H1 (cell line): ENCODE measurements at regions not wholly inside any gene's neighbourhood (a gene's known extent, or its start where the extent isn't known, plus 50 kb on each side); places are given as distances from the start of the nearest gene placed in this dataset.

Experiments used
- CTCF ChIA-PET: fragments of 300-600 bp; sonication (Branson Sonifier 250); formaldehyde crosslinking; loops from one replicate; lab custom pipeline; 2021; ENCODE audit not compliant: partially characterized antibody; lab: Charles Lee
- POLR2A ChIA-PET: fragments of 300-600 bp; sonication (Branson Sonifier 250); formaldehyde crosslinking; loops from one replicate; lab custom pipeline; 2021; ENCODE audit warnings: inconsistent platforms; ENCODE audit not compliant: partially characterized antibody; lab: Charles Lee
- DNase-seq, 2 experiments: peaks; one replicate each; pipeline versions ENCODE4 v3.0.0 to v3.0.0-alpha.2; 2010 to 2022; ENCODE audit warnings: low spot score in 2 of 2, low read depth in 1 of 2, mixed read lengths in 1 of 2
- FAIRE-seq: peaks from 2 replicates; lab custom pipeline; 2011; peaks lifted over from hg19 to GRCh38; lab: Jason Lieb, UNC
- H2AFZ ChIP-seq: 2 replicates; pipeline ENCODE4 v1.8.1; 2012; ENCODE audit warnings: low read length, inconsistent platforms
- H2AK5ac ChIP-seq: 2 replicates; pipeline ENCODE4 v1.6.1; 2013; ENCODE audit warnings: low read depth, low read length
- H2BK120ac ChIP-seq: replicated peaks from 2 replicates; pipeline ENCODE3; 2013; ENCODE audit warnings: low read depth, low read length, inconsistent platforms
- H2BK12ac ChIP-seq: 2 replicates; pipeline ENCODE4 v1.6.1; 2013; ENCODE audit warnings: low read depth, low read length
- H2BK15ac ChIP-seq: 2 replicates; pipeline ENCODE4 v1.6.1; 2013; ENCODE audit warnings: low read length
- H2BK20ac ChIP-seq: 2 replicates; pipeline ENCODE4 v1.6.1; 2013; ENCODE audit warnings: low read length
- H2BK5ac ChIP-seq: 2 replicates; pipeline ENCODE4 v1.6.1; 2013; ENCODE audit warnings: low read depth, low read length
- H3K14ac ChIP-seq: 2 replicates; pipeline ENCODE4 v1.6.1; 2013; ENCODE audit warnings: inconsistent platforms; ENCODE audit not compliant: insufficient read length
- H3K18ac ChIP-seq: 2 replicates; pipeline ENCODE4 v1.6.1; 2013; ENCODE audit warnings: low read length; ENCODE audit errors: extremely low read depth
- H3K23ac ChIP-seq: 2 replicates; pipeline ENCODE4 v1.6.1; 2013; ENCODE audit warnings: inconsistent platforms; ENCODE audit not compliant: insufficient read length
- H3K23me2 ChIP-seq: 2 replicates; pipeline ENCODE4 v1.6.1; 2013; ENCODE audit warnings: low read depth, low read length
- H3K27ac ChIP-seq: 2 replicates; pipeline ENCODE4 v1.6.1; 2011; ENCODE audit warnings: low read depth, low read length, inconsistent platforms
- H3K27me3 ChIP-seq, 4 experiments: replicated peaks in 1 of 4; 1 replicate in 1 of 4; 2 replicates in 3 of 4; pipeline versions ENCODE4 v1.6.1 to v1.8.1; 2011 to 2013; ENCODE audit warnings: low read length in 3 of 4, mild to moderate bottlenecking in 3 of 4, inconsistent platforms in 2 of 4, mixed read lengths in 2 of 4, moderate library complexity in 1 of 4; ENCODE audit not compliant: control insufficient read depth in 3 of 4, insufficient read depth in 3 of 4; ENCODE audit errors: extremely low read depth in 1 of 4
- H3K36me3 ChIP-seq, 4 experiments: 2 replicates each; pipeline versions ENCODE4 v1.6.1 to v1.8.1; 2011 to 2013; ENCODE audit warnings: mild to moderate bottlenecking in 4 of 4, low read length in 3 of 4, moderate library complexity in 2 of 4, control low read depth in 1 of 4, inconsistent platforms in 1 of 4; ENCODE audit not compliant: insufficient read depth in 4 of 4, control insufficient read depth in 2 of 4
- H3K4ac ChIP-seq: replicated peaks from 2 replicates; pipeline ENCODE3; 2013; ENCODE audit warnings: low read length, low read depth, mixed read lengths, inconsistent platforms; ENCODE audit not compliant: insufficient read length
- H3K4me1 ChIP-seq, 4 experiments: replicated peaks in 1 of 4; 1 replicate in 1 of 4; 2 replicates in 3 of 4; pipeline versions ENCODE4 v1.6.1 to v1.8.1; 2011 to 2013; ENCODE audit warnings: low read length in 3 of 4, inconsistent platforms in 2 of 4, mixed read lengths in 1 of 4; ENCODE audit not compliant: insufficient read depth in 4 of 4, control insufficient read depth in 3 of 4
- H3K4me2 ChIP-seq, 2 experiments: 2 replicates each; pipeline versions ENCODE4 v1.6.1 to v1.8.1; 2011 to 2013; ENCODE audit warnings: low read depth in 2 of 2, low read length in 2 of 2, control low read depth in 1 of 2, inconsistent platforms in 1 of 2, mild to moderate bottlenecking in 1 of 2; ENCODE audit not compliant: insufficient read depth in 1 of 2
- H3K4me3 ChIP-seq, 4 experiments: fragments of 200-600, 300-600 bp in 1 of 4; sonication (generic), shearing (Covaris generic), sonication (Bioruptor Twin) in 1 of 4; 2 replicates each; pipeline versions ENCODE4 v1.5.1 to v1.8.1; 2011 to 2016; ENCODE audit warnings: low read length in 4 of 4, low read depth in 3 of 4, control low read depth in 2 of 4, inconsistent platforms in 2 of 4, mild to moderate bottlenecking in 2 of 4, mixed read lengths in 1 of 4, moderate library complexity in 1 of 4; ENCODE audit not compliant: insufficient read depth in 2 of 4; ENCODE audit errors: extremely low read depth in 1 of 4
- H3K56ac ChIP-seq: replicated peaks from 2 replicates; pipeline ENCODE3; 2013; ENCODE audit warnings: low read depth, mild to moderate bottlenecking, mixed read lengths, low read length, inconsistent platforms; ENCODE audit not compliant: insufficient read length
- H3K79me1 ChIP-seq: 2 replicates; pipeline ENCODE4 v1.6.1; 2013; ENCODE audit warnings: low read depth, low read length, control low read depth
- H3K79me2 ChIP-seq, 2 experiments: 2 replicates each; pipeline versions ENCODE4 v1.6.1 to v1.8.1; 2012 to 2013; ENCODE audit warnings: low read length in 2 of 2, mild to moderate bottlenecking in 2 of 2, inconsistent platforms in 1 of 2; ENCODE audit not compliant: insufficient read depth in 2 of 2, control insufficient read depth in 1 of 2
- H3K9ac ChIP-seq, 4 experiments: replicated peaks in 1 of 4; 1 replicate in 1 of 4; 2 replicates in 3 of 4; pipeline versions ENCODE4 v1.6.1 to v1.8.1; 2011 to 2013; ENCODE audit warnings: low read depth in 3 of 4, low read length in 3 of 4, control low read depth in 2 of 4, mild to moderate bottlenecking in 2 of 4, moderate library complexity in 2 of 4, inconsistent platforms in 1 of 4; ENCODE audit errors: extremely low read depth in 1 of 4
- H3K9me3 ChIP-seq, 2 experiments: 2 replicates each; pipeline versions ENCODE4 v1.6.1 to v1.8.1; 2012 to 2013; ENCODE audit warnings: mild to moderate bottlenecking in 2 of 2, moderate library complexity in 2 of 2, control low read depth in 1 of 2, inconsistent platforms in 1 of 2, low read depth in 1 of 2, low read length in 1 of 2, mixed read lengths in 1 of 2; ENCODE audit not compliant: insufficient read depth in 2 of 2
- H4K20me1 ChIP-seq, 2 experiments: replicated peaks in 1 of 2; 2 replicates each; pipeline versions ENCODE3 to v1.8.1; 2011 to 2013; ENCODE audit warnings: inconsistent platforms in 2 of 2, low read length in 2 of 2, mild to moderate bottlenecking in 1 of 2; ENCODE audit not compliant: insufficient read depth in 2 of 2, control insufficient read depth in 1 of 2
- H4K5ac ChIP-seq: 2 replicates; pipeline ENCODE4 v1.6.1; 2013; ENCODE audit warnings: low read length, low read depth, mixed read lengths, inconsistent platforms; ENCODE audit not compliant: insufficient read length
- H4K8ac ChIP-seq: 2 replicates; pipeline ENCODE4 v1.8.0; 2013; ENCODE audit warnings: mild to moderate bottlenecking, moderate library complexity, low read length, inconsistent platforms; ENCODE audit not compliant: insufficient read depth; ENCODE audit errors: extremely low read depth
- H4K91ac ChIP-seq: replicated peaks from 2 replicates; pipeline ENCODE3; 2013; ENCODE audit warnings: low read length, mixed read lengths, inconsistent platforms; ENCODE audit not compliant: insufficient read length
- CBX5 ChIP-seq: fragments of 300-800, 300-1000 bp; sonication (generic); IDR thresholded peaks from 2 replicates; pipeline ENCODE4 v1.7.1; 2016; ENCODE audit warnings: antibody characterized with exemption, low read length, low read depth
- FOSL1 ChIP-seq: IDR thresholded peaks from 2 replicates; pipeline ENCODE4 v1.6.1; 2011; ENCODE audit warnings: mild to moderate bottlenecking, low read depth, low read length, moderate library complexity; ENCODE audit not compliant: insufficient read depth
- HDAC2 ChIP-seq, 2 experiments: fragments of 300-600 bp in 1 of 2; sonication (generic) in 1 of 2; IDR thresholded peaks; 2 replicates each; pipeline ENCODE4 v1.6.1; 2011 to 2012; ENCODE audit warnings: low read depth in 2 of 2, low read length in 2 of 2, mild to moderate bottlenecking in 2 of 2, moderate library complexity in 2 of 2, borderline replicate concordance in 1 of 2, inconsistent platforms in 1 of 2
- NANOG ChIP-seq: IDR thresholded peaks from 2 replicates; pipeline ENCODE4 v1.6.1; 2011; ENCODE audit warnings: low read length, low read depth, mild to moderate bottlenecking, inconsistent platforms; ENCODE audit not compliant: insufficient read depth, poor library complexity, severe bottlenecking
- POLR2A ChIP-seq, 2 experiments: IDR thresholded peaks; 1 replicate in 1 of 2; 2 replicates in 1 of 2; pipeline ENCODE4 v1.6.1; 2011; ENCODE audit warnings: low read depth in 2 of 2, low read length in 2 of 2, mild to moderate bottlenecking in 2 of 2; ENCODE audit errors: control extremely low read depth in 1 of 2
- RFX5 ChIP-seq: IDR thresholded peaks from 2 replicates; pipeline ENCODE4 v1.6.1; 2011; ENCODE audit warnings: low read depth, low read length, improper control_type of control experiment, borderline replicate concordance
- SP4 ChIP-seq: IDR thresholded peaks from 2 replicates; pipeline ENCODE4 v1.6.1; 2012; ENCODE audit warnings: low read length, inconsistent platforms
- TAF1 ChIP-seq: IDR thresholded peaks from 2 replicates; pipeline ENCODE4 v1.6.1; 2011; ENCODE audit warnings: mild to moderate bottlenecking, low read depth, low read length
- TEAD4 ChIP-seq: IDR thresholded peaks from 2 replicates; pipeline ENCODE4 v1.6.1; 2012; ENCODE audit warnings: low read depth, low read length, inconsistent platforms, mixed read lengths
- WGBS, 2 experiments: shearing (Covaris generic) in 1 of 2; methylation state at CpG; one replicate each; pipeline versions ENCODE4 v1.1.6 to v1.1.7; 2013 to 2015; ENCODE audit warnings: low lambda C conversion rate in 2 of 2, mixed read lengths in 2 of 2, inconsistent platforms in 1 of 2, low coverage in 1 of 2, missing lambda C conversion rate in 1 of 2; ENCODE audit not compliant: insufficient replicate concordance in 2 of 2, insufficient coverage in 1 of 2, insufficient read length in 1 of 2; ENCODE audit errors: extremely low coverage in 1 of 2, missing lambda C conversion rate in 1 of 2; 5-methylcytosine and 5-hydroxymethylcytosine counted together

DNA sequence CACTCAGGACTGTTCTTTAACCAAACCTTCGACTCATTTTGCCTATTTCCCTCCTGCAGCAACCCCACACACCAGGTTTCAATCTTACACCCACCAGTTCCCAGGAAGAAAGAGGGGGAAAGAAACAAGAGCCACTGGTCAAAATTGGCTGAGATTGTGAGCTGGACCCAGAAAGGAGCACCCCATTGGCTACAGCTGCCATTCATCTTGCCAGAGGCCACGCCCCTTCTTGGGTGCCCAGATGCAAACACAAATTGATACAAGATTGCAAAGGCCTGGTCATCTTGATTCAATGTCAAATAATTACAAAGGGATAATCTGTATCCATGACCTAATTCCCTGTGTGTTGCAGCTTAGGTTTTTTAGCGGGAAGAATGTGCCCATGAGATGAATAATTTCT lies 258.4 kb downstream of the LIG4 start:
- peaks cover 0 to 2% (median under 1%) of the 10 kb centered on the region in 4 experiments; a peak in 1 of 7 replicates for H3K27me3 ChIP-seq
- no peak overlapping the region for H4K91ac ChIP-seq
- no peak overlapping the region for H3K9ac ChIP-seq
- no peak overlapping the region for H3K14ac ChIP-seq
- H3K23ac ChIP-seq = no peak overlapping the region
- H3K79me1 ChIP-seq = no peaks in the 10 kb centered on the region
- CTCF ChIA-PET = interaction anchor here (0.6 to 1.5 kb wide), 2 partner anchors 9 to 165 kb away, joined by 3 read pairs; no protein-coding TSS in a partner anchor
- H3K18ac ChIP-seq = no peak overlapping the region
- no peak overlapping the region; the same call in 1 of the 2 replicates for H4K8ac ChIP-seq
- H3K27ac ChIP-seq = no peak overlapping the region
- H3K9me3 ChIP-seq = no peaks in the 10 kb centered on the region
- no peak for FAIRE-seq
- no peak overlapping the region for H3K4me3 ChIP-seq
- POLR2A ChIA-PET = no interaction called here
- DNase-seq = no peak
- TF ChIP-seq TAF1 = no peak
- TF ChIP-seq TEAD4 = no peak
- no peak for TF ChIP-seq CBX5
- no peak for TF ChIP-seq SP4
- TF ChIP-seq FOSL1 = no peak
- TF ChIP-seq POLR2A (IDR thresholded peaks at IDR 0.05; ENCODE audit: control extremely low read depth in 1 of 2, low read depth in 2 of 2, low read length in 2 of 2) = no peak
- no peak for TF ChIP-seq HDAC2 (IDR thresholded peaks at IDR 0.05; ENCODE audit: borderline replicate concordance in 1 of 2, low read depth in 2 of 2, low read length in 2 of 2)
- TF ChIP-seq RFX5 = no peak
- TF ChIP-seq NANOG = no peak
- no peak overlapping the region for H2BK12ac ChIP-seq
- no peak overlapping the region for H2BK20ac ChIP-seq
- H4K5ac ChIP-seq = no peak overlapping the region
- H2AK5ac ChIP-seq = no peak overlapping the region
- no peak overlapping the region for H3K56ac ChIP-seq
- no peak overlapping the region for H2BK5ac ChIP-seq
- H3K4ac ChIP-seq = no peak overlapping the region
- H2BK120ac ChIP-seq = no peak overlapping the region
- H2AFZ ChIP-seq = peak overlapping the region; percentile 79; the same call in 1 of the 2 replicates
- H3K4me1 ChIP-seq = no peaks in the 10 kb centered on the region; a peak in 1 of 7 replicates
- no peak overlapping the region for H2BK15ac ChIP-seq
- H4K20me1 ChIP-seq = no peaks in the 10 kb centered on the region
- H3K23me2 ChIP-seq = no peaks in the 10 kb centered on the region
- no peak overlapping the region for H3K4me2 ChIP-seq
- no peaks in the 10 kb centered on the region for H3K79me2 ChIP-seq
- 78% methylated on average over 3 of the region's 3 CpGs; no CpG with 5 or more reads in 1 of the 2 experiments for WGBS, 2 experiments
- no peaks in the 10 kb centered on the region for H3K36me3 ChIP-seq
